GM21447 (cell line): ENCODE measurements at regions not wholly inside any gene's neighbourhood (a gene's known extent, or its start where the extent isn't known, plus 50 kb on each side); places are given as distances from the start of the nearest gene placed in this dataset.

Source experiments
- ATAC-seq: cut with Tn5 transposase; IDR thresholded peaks from one replicate; pipeline ENCODE4 v1.9.1; 2021; ENCODE audit not compliant: unreplicated experiment

DNA sequence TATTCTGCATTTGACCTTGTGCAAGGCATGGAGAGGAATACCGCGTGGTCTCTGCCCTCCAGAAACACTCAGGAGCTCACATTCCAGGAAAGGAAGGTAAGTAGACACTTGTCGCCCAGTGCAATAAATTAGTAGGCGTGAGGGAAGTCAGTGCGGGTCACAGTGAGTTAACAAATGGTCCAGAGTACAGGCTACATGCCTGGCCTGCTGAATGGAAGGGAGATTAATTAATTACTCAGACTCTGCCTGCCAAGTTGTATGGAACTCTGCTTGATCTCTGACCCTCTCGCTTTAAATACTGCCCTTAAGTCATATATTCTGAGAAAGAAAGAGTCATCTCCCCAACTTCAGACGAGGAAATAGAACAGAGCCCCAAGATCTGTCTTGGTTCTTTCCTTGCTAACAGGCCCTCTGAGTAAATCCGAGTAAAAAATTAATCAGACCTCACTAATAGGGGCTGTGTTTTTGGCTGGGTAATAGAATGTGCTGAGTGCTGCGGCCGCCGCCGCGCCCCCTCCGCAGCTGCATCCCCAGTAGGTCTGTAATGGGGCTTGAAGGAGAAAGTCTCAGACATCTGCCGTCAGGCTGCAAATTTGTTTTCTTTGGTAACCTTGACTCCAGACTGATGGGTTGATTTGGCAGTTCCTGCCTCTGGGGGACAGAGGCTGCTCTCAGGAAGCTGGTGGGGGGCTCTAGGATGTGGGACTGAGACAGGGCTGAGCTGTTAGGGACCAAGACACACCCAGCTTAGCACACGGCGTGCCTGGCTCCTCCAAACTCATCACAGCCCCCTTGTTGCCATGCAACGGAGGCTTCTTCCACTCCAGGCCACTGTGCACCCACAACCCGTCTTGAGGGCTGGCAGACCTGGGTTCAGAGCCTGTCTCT lies 144.4 kb downstream of the NSG2 start:
- no peak for ATAC-seq

- no peak for ATAC-seq
Observed at GRCh38 chr5:174191076-174191475, 145.6 kb downstream of the NSG2 start.

DNA sequence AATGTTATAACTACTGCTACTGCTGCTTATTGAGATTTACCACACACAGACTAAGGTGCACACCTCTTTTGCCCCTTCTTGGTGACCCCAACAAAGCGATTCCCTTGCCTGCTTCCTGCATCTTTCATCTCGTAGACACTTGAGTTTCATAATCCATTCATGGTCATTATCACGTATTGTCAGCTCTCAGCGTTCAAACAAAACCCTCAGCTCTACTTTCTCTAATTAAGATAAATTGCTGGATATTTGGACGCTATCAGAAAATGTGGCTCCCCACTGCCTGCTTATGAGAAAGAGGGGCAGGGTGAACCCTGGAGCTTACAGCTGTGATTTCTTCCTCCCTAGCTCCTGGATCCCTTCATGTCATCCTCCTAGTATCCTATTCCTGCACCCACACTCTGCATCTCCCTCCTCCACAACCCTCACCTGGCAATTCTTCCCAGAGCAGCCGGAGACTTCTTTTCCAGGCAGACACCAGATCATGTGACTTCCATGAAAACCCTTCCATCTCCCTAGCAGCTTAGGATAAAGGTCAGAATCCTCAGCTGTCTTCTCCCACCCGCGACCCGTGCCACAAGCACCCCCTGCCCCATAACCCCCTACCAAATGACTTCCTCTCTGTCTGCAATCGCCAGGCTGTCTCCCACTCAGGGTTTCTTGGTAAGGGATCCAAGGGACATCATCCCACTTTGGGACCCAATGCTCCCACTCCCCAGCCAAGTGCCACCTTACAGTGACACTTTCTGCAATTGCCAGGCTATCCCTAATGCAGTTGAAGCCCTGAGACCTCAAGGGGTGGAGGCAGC lies 146.5 kb downstream of the NSG2 start:
- ATAC-seq, result no peak

DNA sequence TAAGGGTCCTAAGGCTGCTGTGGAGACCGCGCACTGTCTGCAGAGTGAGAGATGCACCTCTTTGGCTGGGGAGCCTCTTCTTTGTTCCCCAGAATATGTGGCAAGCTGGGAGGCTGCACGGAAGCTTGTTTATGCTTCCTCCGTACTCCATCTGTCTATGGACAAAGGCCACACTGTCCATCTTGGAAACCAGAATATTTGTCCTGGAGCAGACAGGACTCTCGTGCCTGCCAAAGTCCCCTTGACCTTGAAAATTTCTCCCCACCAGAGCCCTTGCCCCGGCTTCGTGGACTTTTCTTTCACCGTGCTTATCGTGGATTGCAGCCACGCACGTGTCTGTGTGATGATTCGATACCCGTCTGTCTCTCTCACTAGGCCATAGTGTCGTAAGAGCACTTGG lies 147.4 kb downstream of the NSG2 start:
- no peak for ATAC-seq

GRCh38 chr5:174195517-174195916 lies 150.0 kb downstream of the NSG2 start:
- no peak for ATAC-seq

GRCh38 chr5:174197929-174198328 lies 152.4 kb downstream of the NSG2 start:
- no peak for ATAC-seq

DNA sequence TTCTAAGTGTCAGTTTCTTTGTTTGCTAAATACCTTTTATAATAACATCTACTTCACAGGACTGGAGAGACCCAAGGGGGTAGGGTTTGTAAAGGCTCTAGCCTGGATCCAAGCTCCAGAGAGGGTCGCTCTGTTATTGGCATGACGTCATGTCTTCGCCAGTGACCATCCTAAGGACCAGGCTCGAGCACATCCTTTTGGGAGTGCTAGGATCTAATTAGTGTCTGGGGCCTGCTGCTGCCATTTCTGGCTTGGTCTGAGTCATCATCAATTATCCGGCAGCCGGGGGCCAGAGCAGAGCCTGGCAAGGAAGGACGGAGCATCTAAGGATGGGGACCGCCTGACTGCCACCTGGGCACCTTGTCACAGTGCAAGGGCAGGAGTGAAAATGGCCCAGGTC lies 153.0 kb downstream of the NSG2 start:
- no peak for ATAC-seq

DNA sequence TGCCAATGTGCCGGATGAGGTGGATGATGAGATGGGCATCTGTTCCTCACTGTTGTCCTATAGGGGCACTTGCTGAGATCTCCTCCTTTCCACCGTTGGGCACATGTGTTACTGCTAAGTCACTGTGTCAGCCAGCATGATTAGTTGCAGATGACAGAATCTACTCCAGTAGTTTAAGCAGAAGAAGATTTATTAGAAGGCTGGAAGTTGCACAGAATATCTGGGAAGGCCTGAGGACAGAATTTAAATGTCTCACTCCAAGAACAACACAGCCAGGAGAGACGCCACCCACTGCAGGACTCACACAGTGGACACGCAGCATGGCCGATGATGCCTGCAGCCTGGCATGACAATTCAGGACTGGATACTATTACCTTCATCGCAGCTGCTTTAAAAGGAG lies 157.5 kb downstream of the NSG2 start:
- ATAC-seq, result no peak

DNA sequence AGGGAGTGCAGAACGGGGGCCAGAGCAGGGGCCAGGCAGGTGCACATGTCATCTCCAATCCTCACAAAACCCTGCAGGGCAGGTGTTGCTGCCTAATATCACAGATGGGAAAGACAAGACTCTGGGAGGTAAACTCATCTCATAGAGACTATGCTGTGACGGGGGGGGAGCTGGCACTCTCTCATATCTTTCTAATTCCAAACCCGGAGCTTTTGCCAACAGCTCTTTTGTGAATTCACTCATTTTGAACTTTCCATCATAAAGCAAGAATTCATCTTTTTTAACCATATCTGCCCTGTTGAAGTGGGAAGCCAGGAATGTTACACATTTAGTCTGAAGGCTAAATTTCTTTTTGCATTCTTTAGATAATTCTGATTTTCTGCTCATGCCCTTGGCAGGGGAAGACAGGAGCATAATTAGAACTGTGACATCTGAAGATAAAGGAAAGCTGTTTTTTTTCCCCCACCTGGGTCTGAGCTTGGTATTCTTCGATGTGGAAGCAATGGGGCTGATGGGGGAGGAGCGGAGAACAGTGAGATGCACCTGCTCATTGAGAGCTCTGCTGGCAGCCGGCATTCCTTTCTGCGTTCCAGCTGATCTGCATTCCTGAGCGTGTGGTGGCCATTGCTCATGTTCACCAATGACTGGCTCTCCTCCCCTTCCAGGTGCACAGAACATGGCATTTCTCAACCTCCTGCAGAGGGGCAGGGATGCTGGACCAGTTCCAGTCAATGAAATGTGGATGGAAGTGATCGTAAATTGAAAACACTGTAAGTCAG lies 159.2 kb downstream of the NSG2 start:
- no peak for ATAC-seq

- ATAC-seq, result no peak
Observed at GRCh38 chr5:174205939-174206338, 160.4 kb downstream of the NSG2 start.

DNA sequence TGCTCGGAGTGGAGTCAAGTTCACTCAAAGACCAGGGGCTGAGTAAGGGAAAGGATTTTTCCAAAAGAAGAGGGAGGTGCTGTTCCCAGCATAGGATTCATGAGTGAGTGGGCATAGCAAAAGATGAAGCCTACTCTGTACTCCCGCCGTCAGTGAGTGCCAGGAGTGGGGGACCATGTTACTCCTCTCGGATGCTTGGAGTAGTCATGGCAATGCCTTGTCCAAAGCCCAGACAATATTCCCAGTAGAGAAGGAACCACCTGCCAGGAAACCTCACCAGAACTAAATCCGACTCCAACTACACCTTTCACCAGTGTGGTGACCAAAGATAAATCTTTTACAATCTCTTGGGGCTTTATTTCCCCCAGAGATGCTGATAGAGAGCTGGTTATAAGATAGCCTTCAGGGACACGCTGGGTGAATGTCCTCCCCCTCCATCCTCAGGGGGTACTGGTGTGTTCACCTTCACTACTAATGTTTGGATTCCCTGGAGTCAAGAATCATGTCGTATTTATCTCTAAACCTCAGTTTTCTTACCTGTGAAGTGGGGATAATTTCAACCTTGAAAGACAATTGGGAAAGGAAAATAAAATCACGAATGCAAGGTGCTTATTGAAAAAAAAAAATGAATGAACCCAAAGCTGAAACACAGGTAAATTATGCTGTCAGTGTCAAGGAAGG lies 165.2 kb downstream of the NSG2 start:
- no peak for ATAC-seq

- ATAC-seq, result no peak
Observed at GRCh38 chr5:174211277-174211626, 165.7 kb downstream of the NSG2 start.

- no peak for ATAC-seq
Observed at GRCh38 chr5:174217527-174217926, 172.0 kb downstream of the NSG2 start.

- no peak for ATAC-seq
Observed at GRCh38 chr5:174218162-174218561, 172.7 kb downstream of the NSG2 start.

GRCh38 chr5:174220417-174220816 lies 174.9 kb downstream of the NSG2 start:
- no peak for ATAC-seq

- no peak for ATAC-seq
Observed at GRCh38 chr5:174221436-174221835, 175.9 kb downstream of the NSG2 start.

GRCh38 chr5:174221946-174222345 lies 176.4 kb downstream of the NSG2 start:
- no peak for ATAC-seq

GRCh38 chr5:174222891-174223290 lies 177.4 kb downstream of the NSG2 start:
- ATAC-seq, result no peak

- ATAC-seq, result no peak
Observed at GRCh38 chr5:174223355-174223754, 177.8 kb downstream of the NSG2 start.

DNA sequence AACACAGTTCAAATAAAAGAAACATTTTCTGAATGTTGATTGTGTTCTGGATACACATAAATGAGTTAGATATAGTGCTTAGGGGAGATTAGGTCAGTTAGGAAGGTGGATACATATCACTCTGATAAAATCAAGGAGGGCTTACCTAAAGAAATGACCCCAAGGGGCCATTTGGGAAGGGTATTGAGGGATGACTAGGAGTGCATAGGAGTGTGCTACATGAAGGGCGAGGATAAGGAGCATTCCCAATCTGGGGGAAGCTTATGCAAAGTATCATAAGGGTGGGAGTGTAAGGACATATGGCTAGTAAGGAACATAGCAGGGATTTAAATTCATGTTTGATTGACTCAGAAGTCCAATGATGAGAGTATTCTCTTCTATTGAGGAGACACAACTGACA lies 183.6 kb downstream of the NSG2 start:
- ATAC-seq, result no peak
